Vagina (tissue), 2 donors: ENCODE measurements at regions not wholly inside any gene's neighbourhood (a gene's known extent, or its start where the extent isn't known, plus 50 kb on each side); places are given as distances from the start of the nearest gene placed in this dataset.
A peak's percentile ranks its signal among the peaks of the same experiment; 100 is the strongest.

Experiments
- CTCF ChIP-seq, 3 experiments: fragments of 450-650 bp in 2 of 3; fragments of 200-600 bp in 1 of 3; sonication (generic) in 1 of 3; IDR thresholded peaks; one replicate each; pipeline ENCODE4 v1.5.1; 2017 to 2019; ENCODE audit warnings: antibody characterized with exemption in 3 of 3, mild to moderate bottlenecking in 2 of 3, moderate library complexity in 2 of 3
- POLR2A ChIP-seq, 2 donors: fragments of 450-650 bp; IDR thresholded peaks; one replicate each; pipeline ENCODE4 v1.6.1; 2017; ENCODE audit warnings: antibody characterized with exemption in 2 of 2, mild to moderate bottlenecking in 2 of 2, moderate library complexity in 2 of 2
- POLR2AphosphoS5 ChIP-seq, 2 donors: sonication (generic); formaldehyde crosslinking; IDR thresholded peaks; one replicate each; pipeline ENCODE4 v1.9.0; 2017; ENCODE audit warnings: antibody characterized with exemption in 2 of 2, mild to moderate bottlenecking in 2 of 2, low read depth in 1 of 2; ENCODE audit not compliant: insufficient read depth in 1 of 2

DNA sequence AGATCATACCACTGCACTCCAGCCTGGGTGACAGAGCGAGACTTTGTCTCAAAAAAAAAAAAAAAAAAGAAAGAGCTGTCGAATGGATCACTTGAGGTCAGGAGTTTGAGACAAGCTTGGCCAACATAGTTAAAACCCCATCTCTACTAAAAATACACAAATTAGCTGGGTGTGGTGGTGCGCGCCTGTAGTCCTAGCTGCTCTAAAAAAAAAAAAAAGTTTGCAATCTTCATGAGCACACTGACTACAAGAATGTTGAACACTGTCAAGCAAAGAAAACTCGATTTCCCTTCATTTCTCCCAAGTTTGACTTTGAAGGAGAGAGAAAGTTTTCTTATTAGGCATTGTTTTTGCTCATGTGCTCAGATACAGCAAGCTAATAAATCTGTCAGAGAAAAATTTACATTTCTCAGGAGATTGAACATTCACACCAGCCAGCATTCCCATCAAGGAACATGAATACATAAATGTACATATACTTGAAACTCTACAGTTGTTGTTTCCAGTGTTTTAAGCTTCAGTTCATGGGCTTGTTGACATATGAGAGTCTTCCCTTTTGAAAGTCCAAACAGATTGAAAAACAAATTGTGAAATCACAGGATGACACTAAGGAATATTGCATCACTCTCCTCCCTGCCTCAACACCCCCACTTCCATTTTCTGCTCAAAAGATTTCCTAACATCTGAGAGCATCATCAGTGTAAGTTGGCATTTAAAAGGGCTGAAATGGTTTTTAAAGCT is 81.8 kb downstream of the ARRDC3 start:
- TF ChIP-seq POLR2A (IDR thresholded peaks at IDR 0.05) (no peak), CTCF (IDR thresholded peaks at IDR 0.05) (no peak), POLR2AphosphoS5 (IDR thresholded peaks at IDR 0.05; ENCODE audit: insufficient read depth in 1 of 2, low read depth in 1 of 2) (peak; percentile 53 to 59)
